ENCODE measurements at regions not wholly inside any gene's neighbourhood (a gene's known extent, or its start where the extent isn't known, plus 50 kb on each side); places are given as distances from the start of the nearest gene placed in this dataset.

GRCh38 chr3:25139267-25139666, 288.8 kb upstream of the RARB start:
- CTCF ChIA-PET, result interaction anchor here (0.7 kb wide), 1 partner anchor 776 kb away, joined by 3 read pairs; no protein-coding TSS in a partner anchor
- H3K27ac ChIP-seq, result no peak overlapping the region
- POLR2A ChIA-PET (ENCODE audit: low non-redundant PET), result no interaction called here
- TF ChIP-seq CTCF (conservative IDR thresholded peaks at IDR 0.05; ENCODE audit: low read depth), result no peak
- no peak for DNase-seq (ENCODE audit: low spot score)

- TF ChIP-seq CTCF (conservative IDR thresholded peaks at IDR 0.05; ENCODE audit: low read depth), result no peak
- ChIA-PET POLR2A (ENCODE audit: low non-redundant PET) (no interaction called here), CTCF (no interaction called here)
- DNase-seq (ENCODE audit: low spot score), result no peak
- no peak overlapping the region for H3K27ac ChIP-seq
Observed at GRCh38 chr3:25142609-25143355, 285.3 kb upstream of the RARB start.

- TF ChIP-seq CTCF (conservative IDR thresholded peaks at IDR 0.05; ENCODE audit: low read depth), result no peak
- ChIA-PET CTCF (no interaction called here), POLR2A (ENCODE audit: low non-redundant PET) (no interaction called here)
- no peak for DNase-seq (ENCODE audit: low spot score)
- no peak overlapping the region for H3K27ac ChIP-seq
Observed at GRCh38 chr3:25143356-25144025, 284.6 kb upstream of the RARB start.

GRCh38 chr3:25144430-25144829, 283.6 kb upstream of the RARB start:
- H3K27ac ChIP-seq, result no peak overlapping the region
- CTCF ChIA-PET, result no interaction called here
- TF ChIP-seq CTCF (conservative IDR thresholded peaks at IDR 0.05; ENCODE audit: low read depth), result no peak
- no peak for DNase-seq (ENCODE audit: low spot score)
- POLR2A ChIA-PET (ENCODE audit: low non-redundant PET), result no interaction called here

- no peak for TF ChIP-seq CTCF (conservative IDR thresholded peaks at IDR 0.05; ENCODE audit: low read depth)
- ChIA-PET CTCF (interaction anchor here (0.6 kb wide), 1 partner anchor 448 kb away, joined by 7 read pairs; no protein-coding TSS in a partner anchor), POLR2A (ENCODE audit: low non-redundant PET) (no interaction called here)
- DNase-seq (ENCODE audit: low spot score), result no peak
- no peak overlapping the region for H3K27ac ChIP-seq
Observed at GRCh38 chr3:25145176-25145575, 282.9 kb upstream of the RARB start.

- no peak for DNase-seq (ENCODE audit: low spot score)
- H3K27ac ChIP-seq, result no peak overlapping the region
- CTCF ChIA-PET, result no interaction called here
- POLR2A ChIA-PET (ENCODE audit: low non-redundant PET), result no interaction called here
- no peak for TF ChIP-seq CTCF (conservative IDR thresholded peaks at IDR 0.05; ENCODE audit: low read depth)
Observed at GRCh38 chr3:25150199-25150598, 277.9 kb upstream of the RARB start.

Data from RWPE1 (cell line).